ENCODE measurements at regions not wholly inside any gene's neighbourhood (a gene's known extent, or its start where the extent isn't known, plus 50 kb on each side); places are given as distances from the start of the nearest gene placed in this dataset.
"Not testable (repeated sequence)": the region's sequence is repeated elsewhere in the genome, so short reads cannot be mapped to it uniquely, and the experiment has no call there.

DNA sequence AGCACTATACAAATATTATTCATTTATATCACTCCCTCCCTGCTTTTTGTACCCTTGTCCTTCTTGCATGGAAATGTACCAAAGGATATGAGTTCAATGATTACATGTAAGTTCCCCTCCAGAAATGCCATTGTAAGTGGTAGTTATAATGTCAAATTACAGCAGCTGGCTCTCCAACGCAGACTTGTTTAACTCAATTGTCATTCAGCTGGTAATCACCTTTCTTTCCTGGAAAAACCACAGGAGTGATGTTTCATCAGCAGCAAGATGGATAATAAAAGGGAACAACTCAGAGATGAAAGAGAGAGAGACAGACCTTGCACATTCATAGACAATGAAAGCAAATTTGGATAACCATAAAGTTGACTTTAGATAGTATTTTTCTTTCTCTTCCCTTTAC is 578.6 kb upstream of the PBX1 start:
- no peak for DNase-seq (ENCODE audit: low read depth)

DNA sequence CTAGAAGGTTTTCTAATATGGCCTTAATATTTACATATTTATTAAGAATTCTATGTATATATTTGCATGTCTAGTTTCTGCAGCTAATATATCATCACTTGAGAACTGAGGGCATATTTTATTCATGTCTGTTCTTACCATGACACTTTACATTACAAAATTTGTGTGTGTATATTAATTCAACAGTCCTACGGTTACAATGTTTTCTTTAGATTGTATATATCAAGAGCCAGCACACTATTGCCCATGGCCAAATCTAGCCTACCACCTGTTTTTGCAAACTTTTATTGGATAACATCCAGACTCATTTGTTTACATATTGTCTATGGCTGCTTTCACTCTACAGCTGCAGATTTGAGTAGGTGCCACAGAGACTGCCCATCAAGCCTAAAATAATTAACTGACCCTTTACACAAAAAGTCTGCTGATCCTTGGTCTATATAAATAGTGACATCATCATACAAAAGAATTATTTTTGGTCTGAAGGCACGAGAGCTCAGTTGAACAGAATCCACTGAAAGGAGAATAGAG is 577.4 kb upstream of the PBX1 start:
- no peak for DNase-seq (ENCODE audit: low read depth)

DNA sequence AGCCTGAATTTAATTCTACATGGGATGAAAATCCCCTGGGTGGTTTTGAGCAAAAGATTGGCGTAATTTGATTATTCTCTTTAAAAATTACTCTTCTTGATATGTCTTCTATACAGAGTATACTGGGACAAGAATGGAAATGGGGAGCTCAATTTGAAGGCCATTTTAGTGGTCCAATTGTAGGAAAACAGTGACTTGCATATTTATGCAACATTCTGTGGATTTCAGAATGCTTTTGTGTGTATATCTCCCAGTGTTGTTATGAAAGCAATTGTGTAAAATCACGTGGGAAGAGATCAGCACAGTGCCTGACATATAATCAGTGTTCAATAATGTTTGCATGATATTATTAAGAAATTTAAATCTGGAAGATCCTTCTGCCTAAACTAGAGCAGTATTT is 575.9 kb upstream of the PBX1 start:
- no peak for DNase-seq (ENCODE audit: low read depth)

DNA sequence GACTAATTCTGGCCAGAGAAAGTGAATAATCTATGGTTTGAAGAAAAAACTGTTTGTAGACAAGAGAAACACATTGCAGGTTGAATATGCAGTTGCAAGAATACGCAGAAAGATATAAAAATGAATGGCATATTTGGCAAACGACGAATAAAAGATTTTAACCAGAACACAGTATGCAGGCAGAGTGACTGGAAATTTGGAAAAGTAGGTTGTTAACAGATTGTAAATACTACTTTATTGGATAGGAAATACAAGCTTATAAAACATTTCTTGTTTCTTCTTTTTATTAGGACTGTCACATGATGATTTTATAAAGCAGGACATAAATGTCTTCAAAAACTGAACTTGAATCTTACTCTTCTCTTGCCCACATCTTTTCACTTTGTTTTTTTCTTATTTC is 573.3 kb upstream of the PBX1 start:
- no peak for DNase-seq (ENCODE audit: low read depth)

DNA sequence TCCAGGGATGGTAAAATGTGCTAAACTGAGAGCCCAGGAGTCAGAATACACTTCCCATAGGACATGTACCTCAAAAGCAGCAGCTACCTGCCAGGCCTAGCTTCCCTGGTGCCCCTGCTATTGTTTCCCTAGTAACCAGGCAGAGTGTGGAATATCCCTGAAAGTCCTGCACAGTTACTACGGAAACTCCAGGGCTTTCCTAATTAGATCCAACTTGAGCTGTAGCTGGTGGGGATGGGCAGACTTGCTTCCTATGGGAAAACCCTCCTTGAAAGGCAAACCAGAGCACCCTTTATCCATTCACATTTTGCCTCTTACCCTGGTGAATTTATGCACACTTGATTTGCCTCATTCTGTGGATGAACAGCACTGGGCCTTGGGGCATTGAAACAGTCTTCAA is 559.9 kb upstream of the PBX1 start:
- no peak for DNase-seq (ENCODE audit: low read depth)

DNA sequence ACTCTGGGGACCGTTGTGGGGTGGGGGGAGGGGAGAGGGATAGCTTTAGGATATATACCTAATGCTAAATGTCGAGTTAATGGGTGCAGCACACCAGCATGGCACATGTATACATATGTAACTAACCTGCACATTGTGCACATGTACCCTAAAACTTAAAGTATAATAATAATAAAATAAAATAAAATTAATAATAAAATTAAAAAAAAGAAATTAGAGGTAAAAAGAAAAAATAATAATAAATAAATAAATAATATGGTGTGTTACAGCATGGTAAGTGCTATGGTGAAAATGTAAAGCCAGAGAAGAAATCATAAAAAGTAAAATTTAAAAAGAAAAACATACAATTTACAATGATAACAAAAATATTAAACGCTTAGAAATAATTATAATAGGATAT is 552.8 kb upstream of the PBX1 start:
- not testable (repeated sequence) for DNase-seq (ENCODE audit: low read depth)

DNA sequence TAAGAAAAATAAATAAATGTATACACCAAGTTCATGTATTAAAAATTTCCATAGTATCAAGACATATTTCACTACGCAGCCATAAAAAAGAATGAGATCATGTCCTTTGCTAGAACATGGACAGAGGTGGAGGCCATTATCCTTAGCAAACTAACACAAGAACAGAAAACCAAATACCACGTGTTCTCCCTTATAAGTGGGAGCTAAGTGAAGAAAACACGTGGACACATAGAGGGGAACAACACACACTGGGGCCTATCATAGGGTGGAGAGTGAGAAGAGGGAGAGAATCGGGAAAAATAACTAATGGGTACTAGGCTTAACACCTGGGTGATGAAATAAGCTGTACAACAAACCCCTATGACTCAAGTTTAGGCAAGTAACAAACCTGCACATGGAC is 552.4 kb upstream of the PBX1 start:
- DNase-seq (ENCODE audit: low read depth): no peak

DNA sequence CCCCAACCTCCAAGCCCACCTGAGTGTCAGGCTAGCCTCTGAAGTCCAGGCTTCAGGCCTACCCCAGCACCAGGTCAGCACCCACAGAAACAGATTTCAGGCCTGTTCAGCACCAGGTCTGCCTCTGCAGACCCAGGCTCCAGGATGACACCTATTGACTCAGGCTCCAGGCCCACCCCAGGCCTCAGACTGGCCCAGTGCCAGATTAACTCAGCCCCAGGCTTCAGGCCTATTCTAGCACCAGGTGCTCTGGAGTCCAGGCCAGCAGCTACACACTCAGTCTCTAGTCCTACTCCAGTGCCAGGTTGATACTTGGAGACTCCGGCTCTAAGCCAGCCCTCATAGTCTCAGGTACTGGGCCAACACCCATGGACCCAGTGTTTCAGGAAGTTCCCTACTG is 541.7 kb upstream of the PBX1 start:
- DNase-seq (ENCODE audit: low read depth): no peak

DNA sequence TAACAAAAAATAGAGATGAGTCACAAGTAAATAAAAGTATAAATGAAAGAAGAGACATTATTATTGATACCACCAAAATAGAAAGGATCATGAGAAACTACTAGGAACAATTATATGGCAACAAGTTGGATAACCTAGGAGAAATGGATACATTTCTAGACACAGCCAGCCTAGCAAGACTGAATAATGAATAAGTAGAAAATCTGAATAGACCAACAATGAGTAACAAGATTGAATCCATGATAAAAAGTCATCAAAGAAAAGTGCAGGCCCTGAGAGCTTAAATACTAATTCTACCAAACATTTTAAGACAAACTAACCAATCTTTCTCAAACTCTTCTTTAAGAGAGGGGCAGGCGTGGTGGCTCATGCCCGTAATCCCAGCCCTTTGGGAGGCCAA is 538.6 kb upstream of the PBX1 start:
- DNase-seq (ENCODE audit: low read depth): no peak

DNA sequence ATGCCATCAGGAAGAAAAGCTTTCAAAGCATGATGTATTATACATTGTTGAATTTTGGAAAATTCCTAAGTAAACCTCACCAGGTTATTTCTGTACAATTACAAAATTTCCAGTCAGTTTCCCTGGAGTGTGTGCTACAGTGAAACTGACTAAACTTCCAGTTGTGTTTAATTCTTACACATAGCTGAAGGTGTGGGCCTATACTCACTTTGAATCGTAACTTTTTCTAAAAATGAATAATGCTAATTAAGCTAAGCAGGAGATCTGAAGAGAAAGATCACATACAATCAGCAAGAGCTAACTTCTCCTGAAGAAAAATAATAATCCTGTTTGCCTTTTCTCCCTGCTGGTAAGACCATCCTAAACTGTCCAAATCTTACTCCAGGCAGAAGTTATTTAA is 537.2 kb upstream of the PBX1 start:
- no peak for DNase-seq (ENCODE audit: low read depth)

DNA sequence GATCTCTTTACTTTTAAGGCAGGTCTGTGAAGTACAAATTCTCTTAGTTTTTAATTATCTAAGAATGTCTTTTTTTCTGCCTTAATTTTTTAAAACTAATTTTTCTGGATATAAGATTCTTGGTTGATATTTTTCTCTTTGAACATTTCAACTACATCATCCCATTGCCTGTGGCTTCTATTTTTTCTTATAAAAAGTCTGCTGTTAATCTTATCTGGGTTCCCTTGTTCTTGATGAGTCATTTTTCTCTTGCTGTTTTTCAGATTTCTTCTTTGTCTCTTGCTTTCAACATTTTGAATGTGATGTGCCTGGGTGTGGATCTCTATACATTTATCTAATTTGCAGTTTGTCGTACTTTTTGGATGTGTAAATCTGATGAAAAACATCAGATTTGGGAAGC is 525.2 kb upstream of the PBX1 start:
- no peak for DNase-seq (ENCODE audit: low read depth)

DNA sequence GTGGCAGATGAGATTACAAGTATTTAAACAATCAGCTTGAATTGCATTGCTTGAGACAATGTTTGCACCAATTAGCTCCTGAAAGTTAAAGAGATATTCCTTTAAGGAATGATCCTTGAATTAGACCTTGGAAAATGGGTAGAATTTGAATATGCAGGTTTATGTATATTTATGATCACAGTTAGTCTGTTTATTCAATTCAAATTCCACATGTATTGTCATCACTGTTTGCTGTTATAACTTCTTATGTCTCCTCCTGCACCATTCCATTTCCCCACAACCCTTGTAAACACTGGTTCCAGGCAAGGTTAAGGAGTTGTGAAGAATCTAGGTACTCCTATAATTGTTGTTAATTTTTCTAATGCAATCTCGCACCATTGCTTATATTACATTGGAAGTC is 518.2 kb upstream of the PBX1 start:
- DNase-seq (ENCODE audit: low read depth): no peak

DNA sequence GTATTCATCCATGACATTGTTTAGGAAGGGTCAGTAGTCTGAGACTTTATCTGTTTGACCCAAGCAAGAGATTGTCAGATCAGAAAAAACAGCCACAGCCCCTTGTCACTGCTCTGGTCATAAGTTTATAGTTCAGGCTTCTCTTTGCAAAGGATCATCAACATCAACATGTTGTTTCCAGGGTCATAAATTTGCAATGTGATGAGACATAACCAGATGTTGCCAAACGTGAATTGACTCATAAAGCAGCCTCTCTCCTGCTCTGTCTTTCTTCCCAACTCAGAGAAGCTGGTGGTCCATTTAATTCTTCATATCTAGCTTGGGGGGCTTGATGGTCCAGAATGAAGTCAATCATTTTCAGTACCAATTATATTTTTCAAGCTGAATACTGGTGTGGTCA is 507.2 kb upstream of the PBX1 start:
- DNase-seq (ENCODE audit: low read depth): no peak

DNA sequence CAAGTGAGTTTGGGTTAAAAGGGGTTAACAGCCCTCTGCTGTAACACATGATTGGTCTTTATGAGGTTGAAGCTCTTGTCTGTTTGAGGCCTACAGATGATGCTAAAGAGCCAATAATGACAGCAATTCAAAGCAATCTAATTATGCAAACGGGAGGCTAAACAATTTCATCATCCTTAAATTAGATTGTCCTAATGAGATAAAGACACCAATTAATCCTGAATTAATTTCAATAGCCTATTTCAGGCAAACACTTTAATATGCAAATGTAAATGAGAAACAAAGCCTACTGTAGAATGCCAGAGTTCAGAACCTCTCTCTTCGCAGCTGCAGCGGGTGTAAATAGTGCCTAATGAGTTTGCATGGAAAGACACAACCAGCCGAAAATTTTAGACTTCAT is 504.7 kb upstream of the PBX1 start:
- DNase-seq (ENCODE audit: low read depth): no peak

DNA sequence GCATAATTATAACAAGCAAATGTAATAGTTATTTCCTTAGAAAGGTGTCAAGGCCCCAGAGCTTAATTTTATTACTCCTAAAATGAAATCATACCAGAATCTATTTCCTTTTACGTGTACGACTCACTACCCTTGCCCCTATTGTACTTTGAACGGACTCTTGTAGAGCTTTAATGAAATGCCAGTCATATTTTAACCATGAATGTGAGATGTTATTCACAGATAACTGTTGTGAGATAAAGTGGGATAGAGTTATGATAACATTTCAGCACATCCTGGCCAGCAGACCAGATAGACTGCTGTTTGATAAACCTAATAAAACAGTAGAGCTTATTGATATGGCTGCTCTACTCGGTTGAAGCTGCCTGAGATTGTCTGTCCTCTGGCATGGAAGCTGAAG is 500.8 kb upstream of the PBX1 start:
- no peak for DNase-seq (ENCODE audit: low read depth)

DNA sequence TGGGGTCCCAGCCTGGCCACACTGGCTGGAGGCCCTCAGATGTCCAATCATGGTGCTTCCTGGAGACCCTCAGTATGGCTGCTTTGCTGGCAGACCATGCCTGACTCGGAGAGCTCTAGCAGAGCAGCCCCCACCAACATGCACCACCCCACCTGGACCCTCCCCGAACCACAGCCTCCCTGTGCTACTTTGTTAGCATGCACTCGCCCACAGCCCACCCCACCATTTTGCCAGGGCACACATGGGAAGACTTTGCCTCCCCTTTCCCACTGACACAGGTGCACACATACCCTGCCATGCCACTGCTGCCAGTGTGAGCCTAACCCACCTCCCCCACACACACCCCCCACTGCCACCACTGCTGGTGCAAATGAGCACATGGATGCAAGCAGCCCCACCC is 497.5 kb upstream of the PBX1 start:
- no peak for DNase-seq (ENCODE audit: low read depth)

DNA sequence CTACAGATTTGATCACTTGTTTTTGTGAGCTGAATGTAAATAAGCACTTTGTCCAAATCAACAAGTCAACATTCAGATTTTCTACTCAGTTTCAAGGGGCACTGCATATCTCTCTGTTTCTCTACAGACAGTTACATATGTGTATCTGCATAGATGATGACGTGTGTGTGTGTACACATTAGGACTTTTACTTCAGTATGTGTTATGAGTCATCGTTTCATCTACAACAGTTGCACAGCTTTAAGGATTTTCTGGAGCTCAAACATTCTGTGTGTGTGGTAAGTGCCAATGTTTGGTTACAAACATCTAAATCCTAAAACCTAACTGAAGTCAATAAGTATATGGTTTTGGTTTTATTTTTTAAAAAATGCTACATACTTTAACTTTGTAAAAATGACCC is 494.5 kb upstream of the PBX1 start:
- DNase-seq (ENCODE audit: low read depth): no peak

DNA sequence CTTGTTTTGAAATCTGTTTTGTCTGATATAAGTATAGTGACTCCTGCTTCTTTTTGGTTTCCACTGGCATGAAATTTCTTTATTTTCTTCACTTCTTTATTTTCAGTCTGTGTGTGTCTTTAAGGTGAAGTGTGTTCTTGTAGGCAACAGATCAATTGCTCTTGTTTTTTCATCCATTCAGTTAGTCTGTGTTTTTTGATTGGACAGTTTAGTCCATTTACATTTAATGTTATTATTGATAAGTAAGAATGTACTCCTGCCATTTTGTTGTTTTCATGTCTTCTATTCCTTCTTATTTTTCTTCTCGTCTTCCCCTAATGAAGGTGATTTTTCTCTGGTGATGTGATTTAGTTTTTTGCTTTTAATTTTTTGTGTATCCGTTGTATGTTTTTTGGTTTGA is 487.7 kb upstream of the PBX1 start:
- DNase-seq (ENCODE audit: low read depth): no peak

DNA sequence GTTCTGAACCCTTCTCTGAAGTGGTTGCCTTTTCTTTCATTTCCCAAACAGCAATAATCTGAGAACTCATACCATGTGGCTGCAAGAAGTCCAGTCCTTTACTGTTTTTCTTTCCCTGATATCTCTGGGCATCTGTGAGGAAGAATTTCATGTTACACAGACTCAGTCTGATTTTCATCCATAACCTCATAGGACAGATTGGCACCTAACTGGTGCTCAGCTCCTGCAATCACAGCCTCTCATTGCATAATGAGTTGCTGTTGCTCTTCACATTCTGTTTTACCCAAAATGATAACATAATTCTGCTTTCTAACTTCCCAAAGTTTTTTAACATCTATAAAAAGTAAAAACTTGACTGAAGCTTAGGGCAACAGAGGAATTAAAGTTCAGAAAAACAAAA is 472.2 kb upstream of the PBX1 start:
- DNase-seq (ENCODE audit: low read depth): no peak

DNA sequence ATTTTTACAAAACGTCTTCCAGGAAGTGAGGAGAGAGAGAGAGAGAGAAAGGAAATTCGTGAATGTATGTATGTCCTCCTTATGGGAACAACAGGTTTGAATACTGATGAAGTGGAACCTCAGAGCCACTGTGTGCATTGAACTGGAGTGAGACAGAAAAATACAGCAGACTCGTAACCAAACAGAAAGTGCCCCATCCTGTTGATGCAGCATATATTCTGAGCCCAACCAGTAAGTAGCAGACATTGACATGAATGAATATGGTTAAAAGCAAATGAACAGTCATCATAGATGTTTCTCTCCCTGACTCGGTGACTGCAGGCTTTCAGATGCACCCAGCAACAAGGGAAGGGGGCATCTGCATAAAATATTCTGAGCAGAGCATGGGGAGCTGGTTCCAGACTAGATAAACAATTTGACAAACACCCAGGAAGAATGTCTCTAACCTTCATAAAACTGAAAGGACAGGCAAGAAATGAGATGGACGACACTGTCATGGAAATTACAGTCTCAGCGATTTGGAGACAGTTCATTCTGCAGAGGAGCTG is 471.0 kb upstream of the PBX1 start:
- DNase-seq (ENCODE audit: low read depth): no peak

DNA sequence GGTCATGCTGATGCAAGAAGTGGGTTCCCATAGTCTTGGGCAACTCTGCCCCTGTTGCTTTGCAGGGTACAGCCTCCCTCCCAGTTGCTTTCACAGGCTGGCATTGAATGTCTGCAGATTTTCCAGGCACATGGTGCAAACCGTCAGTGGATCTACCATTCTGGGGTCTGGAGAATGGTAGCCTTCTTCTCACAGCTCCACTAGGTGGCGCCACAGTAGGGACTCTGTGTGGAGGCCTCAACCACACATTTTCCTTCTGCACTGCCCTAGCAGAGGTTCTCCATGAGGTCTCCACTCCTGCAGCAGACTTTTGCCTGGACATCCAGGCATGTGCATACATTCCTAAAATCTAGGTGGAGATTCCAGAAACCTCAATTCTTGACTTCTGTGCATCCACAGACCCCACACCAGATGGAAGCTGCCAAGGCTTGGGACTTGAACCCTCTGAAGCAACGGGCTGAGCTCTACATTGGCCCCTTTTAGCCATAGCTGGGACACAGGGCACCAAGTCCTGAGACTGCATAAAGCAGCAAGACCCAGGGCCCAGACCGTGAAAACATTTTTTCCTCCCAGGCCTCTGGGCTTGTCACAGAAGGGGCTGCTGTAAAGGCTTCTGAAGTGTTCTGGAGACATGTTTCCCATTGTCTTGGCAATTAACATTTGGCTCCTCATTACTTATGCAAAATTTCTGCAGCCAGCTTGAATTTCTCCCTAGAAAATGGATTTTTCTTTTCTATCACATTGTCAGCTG is 466.2 kb upstream of the PBX1 start:
- DNase-seq (ENCODE audit: low read depth): no peak

DNA sequence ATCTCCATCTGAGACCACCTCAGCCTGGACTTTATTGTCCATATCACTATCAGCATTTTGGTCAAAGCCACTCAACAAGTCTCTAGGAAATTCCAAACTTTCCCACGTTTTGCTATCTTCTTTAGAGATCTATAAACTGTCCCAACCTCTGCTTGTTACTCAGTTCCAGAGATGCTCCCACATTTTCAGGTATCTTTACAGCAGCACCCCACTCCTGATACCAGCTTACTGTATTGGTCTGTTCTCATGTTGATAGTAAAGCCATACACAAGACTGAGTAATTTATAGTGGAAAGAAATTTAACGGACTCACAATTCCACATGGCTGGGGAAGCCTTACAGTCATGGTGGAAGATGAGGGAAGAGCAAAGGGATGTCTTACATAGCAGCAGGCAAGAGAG is 465.4 kb upstream of the PBX1 start:
- DNase-seq (ENCODE audit: low read depth): no peak

DNA sequence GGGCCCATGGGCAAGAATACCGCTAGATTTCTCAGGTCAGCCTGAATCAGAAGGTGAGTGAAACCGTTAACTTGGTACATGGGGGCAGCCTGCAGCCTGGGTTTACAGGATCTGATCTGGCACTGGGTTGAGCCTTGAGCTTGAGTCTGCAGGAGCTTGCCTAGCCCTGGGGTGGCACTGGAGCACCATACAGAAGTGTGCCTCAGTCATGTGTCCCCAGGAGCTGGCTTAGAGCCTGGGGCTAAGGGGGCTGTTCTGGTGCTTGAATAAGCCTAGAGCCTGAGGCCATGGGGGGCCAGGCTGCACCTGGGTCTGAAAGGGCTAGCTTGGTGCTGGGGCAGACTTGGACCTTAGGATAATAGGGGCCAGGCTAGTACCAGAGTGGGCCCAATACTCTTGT is 457.2 kb upstream of the PBX1 start:
- no peak for DNase-seq (ENCODE audit: low read depth)

DNA sequence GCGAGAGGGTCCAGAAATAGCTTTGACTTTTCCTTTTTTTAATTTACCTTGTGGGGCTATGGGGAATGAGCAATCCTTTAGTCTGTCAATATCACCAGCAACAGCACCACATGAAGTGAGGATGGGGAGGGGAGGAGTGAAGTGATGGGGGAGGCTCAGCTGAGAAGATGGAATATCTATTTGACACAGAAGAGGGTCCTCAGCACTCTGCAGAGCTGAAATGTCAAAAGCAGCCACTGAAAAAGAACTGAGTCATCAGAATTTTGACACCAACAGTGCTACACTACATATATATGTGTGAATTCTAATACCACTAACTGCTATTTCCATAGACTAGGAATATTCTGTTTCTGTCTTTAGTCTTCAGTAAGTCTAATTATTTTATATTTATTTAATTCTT is 427.0 kb upstream of the PBX1 start:
- no peak for DNase-seq (ENCODE audit: low read depth)

All from HT1080 (cell line).